Uterus (tissue), 3 donors: ENCODE measurements at regions not wholly inside any gene's neighbourhood (a gene's known extent, or its start where the extent isn't known, plus 50 kb on each side); places are given as distances from the start of the nearest gene placed in this dataset.

ENCODE experiments used
- DNase-seq, 2 donors: peaks; one replicate each; pipeline ENCODE4 v3.0.0-alpha.2; 2019 to 2020
- H3K27ac ChIP-seq, 2 donors: fragments of 200-600 bp; sonication (generic); 1 replicate in 1 of 2; 2 replicates in 1 of 2; pipeline ENCODE4 v1.5.1; 2016 to 2018
- H3K27me3 ChIP-seq, 2 donors: fragments of 200-600 bp; sonication (generic); one replicate each; pipeline ENCODE4 v1.5.1; 2018 to 2019; ENCODE audit warnings: control low read depth in 1 of 2
- H3K36me3 ChIP-seq, 2 donors: fragments of 200-600 bp; sonication (generic); one replicate each; pipeline ENCODE4 v1.5.1; 2019; ENCODE audit warnings: control low read depth in 1 of 2
- H3K4me1 ChIP-seq, 2 donors: fragments of 200-600 bp; sonication (generic); one replicate each; pipeline ENCODE4 v1.5.1; 2018 to 2019; ENCODE audit warnings: control low read depth in 1 of 2
- H3K4me3 ChIP-seq, 2 donors: fragments of 200-600 bp; sonication (generic); 1 replicate in 1 of 2; 2 replicates in 1 of 2; pipeline ENCODE4 v1.5.1; 2018 to 2019; ENCODE audit warnings: mild to moderate bottlenecking in 1 of 2
- H3K9me3 ChIP-seq, 2 donors: fragments of 200-600 bp; sonication (generic); one replicate each; pipeline ENCODE4 v1.5.1; 2019; ENCODE audit warnings: control low read depth in 1 of 2
- POLR2A ChIP-seq, 2 donors: fragments of 450-650 bp; IDR thresholded peaks; one replicate each; pipeline ENCODE4 v1.6.1; 2016; ENCODE audit warnings: antibody characterized with exemption in 2 of 2, mild to moderate bottlenecking in 1 of 2, moderate library complexity in 1 of 2
- intact Hi-C: fragments of 100-400 bp; cut with DNase I; formaldehyde crosslinking; loops from one replicate; pipeline ENCODE4 v1.15.1; 2023; ENCODE audit warnings: low total_unique reads
- TF ChIP-seq, protein P1 (sequence below), 4 experiments: fragments of 200-600 bp in 2 of 4; fragments of 450-650 bp in 2 of 4; sonication (generic) in 2 of 4; IDR thresholded peaks; one replicate each; pipeline ENCODE4 v1.5.1; 2016 to 2019; ENCODE audit warnings: antibody characterized with exemption in 4 of 4, mild to moderate bottlenecking in 2 of 4, moderate library complexity in 1 of 4
- donor health status: DM: yes; HTN: yes; CAD: no.

DNA sequence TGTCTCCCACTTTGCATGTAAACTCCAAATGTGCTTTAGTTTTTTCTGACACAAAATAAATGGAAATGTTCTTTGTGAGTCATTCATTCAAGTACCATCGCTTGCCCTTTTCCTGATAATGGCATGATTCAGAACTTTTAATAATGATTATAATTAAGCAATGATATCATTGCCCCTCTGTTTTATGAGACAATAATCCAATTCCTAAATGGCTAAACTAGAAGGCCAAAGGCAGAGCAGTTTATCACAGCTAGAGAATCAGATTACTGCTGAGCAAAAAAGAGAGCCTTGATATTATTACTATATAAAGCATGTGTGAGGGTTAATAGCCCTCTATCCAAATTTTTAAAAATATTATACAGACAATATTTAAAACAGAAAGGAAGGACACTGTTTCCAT is 484.2 kb upstream of the PTPRD start:
- H3K27ac ChIP-seq: no peak overlapping the region
- intact Hi-C loops: no loop called here
- TF ChIP-seq POLR2A (IDR thresholded peaks at IDR 0.05): no peak
- TF ChIP-seq, protein P1, sequence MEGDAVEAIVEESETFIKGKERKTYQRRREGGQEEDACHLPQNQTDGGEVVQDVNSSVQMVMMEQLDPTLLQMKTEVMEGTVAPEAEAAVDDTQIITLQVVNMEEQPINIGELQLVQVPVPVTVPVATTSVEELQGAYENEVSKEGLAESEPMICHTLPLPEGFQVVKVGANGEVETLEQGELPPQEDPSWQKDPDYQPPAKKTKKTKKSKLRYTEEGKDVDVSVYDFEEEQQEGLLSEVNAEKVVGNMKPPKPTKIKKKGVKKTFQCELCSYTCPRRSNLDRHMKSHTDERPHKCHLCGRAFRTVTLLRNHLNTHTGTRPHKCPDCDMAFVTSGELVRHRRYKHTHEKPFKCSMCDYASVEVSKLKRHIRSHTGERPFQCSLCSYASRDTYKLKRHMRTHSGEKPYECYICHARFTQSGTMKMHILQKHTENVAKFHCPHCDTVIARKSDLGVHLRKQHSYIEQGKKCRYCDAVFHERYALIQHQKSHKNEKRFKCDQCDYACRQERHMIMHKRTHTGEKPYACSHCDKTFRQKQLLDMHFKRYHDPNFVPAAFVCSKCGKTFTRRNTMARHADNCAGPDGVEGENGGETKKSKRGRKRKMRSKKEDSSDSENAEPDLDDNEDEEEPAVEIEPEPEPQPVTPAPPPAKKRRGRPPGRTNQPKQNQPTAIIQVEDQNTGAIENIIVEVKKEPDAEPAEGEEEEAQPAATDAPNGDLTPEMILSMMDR (IDR thresholded peaks at IDR 0.05): no peak

DNA sequence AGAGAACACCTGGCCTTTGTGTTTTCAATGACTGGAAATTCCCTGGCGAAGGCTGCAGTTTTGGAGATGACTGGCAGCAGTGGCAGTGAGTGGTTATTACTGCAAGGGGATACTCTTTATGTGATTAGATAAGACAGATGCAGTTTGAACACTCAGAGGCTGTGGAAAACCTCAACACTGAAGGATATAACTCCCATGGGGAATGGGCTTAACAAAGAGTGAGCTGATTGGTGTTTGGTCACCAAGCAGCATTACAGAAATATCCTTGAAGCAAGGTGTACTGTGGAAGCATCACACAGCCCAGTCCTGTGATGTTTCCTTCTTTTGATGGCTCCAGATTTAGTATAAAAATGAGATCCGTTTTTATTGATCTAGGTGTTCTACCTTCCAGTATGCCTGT is 490.7 kb upstream of the PTPRD start:
- intact Hi-C loops: no loop called here
- no peak overlapping the region for H3K4me3 ChIP-seq
- H3K9me3 ChIP-seq: no peaks in the 10 kb centered on the region
- no peaks in the 10 kb centered on the region for H3K4me1 ChIP-seq
- no peaks in the 10 kb centered on the region for H3K27me3 ChIP-seq
- no peaks in the 10 kb centered on the region for H3K36me3 ChIP-seq
- H3K27ac ChIP-seq: no peak overlapping the region
- no peak for DNase-seq
- TF ChIP-seq POLR2A (IDR thresholded peaks at IDR 0.05): no peak
- TF ChIP-seq, protein P1 (IDR thresholded peaks at IDR 0.05): no peak

More for the DNA sequence above, 484.2 kb upstream of the PTPRD start:
- DNase-seq: no peak
- Histone ChIP-seq H3K9me3 (no peaks in the 10 kb centered on the region), H3K4me3 (no peak overlapping the region), H3K36me3 (no peaks in the 10 kb centered on the region), H3K27me3 (no peaks in the 10 kb centered on the region), H3K4me1 (no peaks in the 10 kb centered on the region)

DNA sequence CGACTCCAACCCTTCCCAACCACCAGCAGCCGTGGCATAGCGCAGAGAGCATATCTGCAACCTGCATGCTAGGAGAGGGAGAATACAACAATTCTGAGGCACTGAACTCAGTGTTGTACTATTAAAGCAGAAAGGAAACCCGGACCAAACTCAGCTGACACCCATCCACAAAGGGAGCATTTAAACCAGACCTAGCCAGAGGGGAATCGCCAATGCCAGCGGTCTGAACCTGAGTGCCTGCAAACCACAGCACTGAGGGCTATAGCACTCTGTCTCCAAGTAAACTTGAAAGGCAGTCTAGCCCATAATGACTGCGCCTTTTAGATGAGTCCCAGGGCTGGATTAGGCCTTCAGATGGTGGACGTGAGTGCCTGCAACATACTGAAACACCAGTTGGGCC is 494.4 kb upstream of the PTPRD start:
- DNase-seq: no peak
- no peak overlapping the region for H3K27ac ChIP-seq
- intact Hi-C loops: no loop called here
- no peak for TF ChIP-seq POLR2A (IDR thresholded peaks at IDR 0.05)
- TF ChIP-seq, protein P1 (IDR thresholded peaks at IDR 0.05): no peak
- H3K4me3 ChIP-seq: no peak overlapping the region
- H3K36me3 ChIP-seq: no peaks in the 10 kb centered on the region
- no peaks in the 10 kb centered on the region for H3K27me3 ChIP-seq
- no peaks in the 10 kb centered on the region for H3K9me3 ChIP-seq
- H3K4me1 ChIP-seq: no peaks in the 10 kb centered on the region

DNA sequence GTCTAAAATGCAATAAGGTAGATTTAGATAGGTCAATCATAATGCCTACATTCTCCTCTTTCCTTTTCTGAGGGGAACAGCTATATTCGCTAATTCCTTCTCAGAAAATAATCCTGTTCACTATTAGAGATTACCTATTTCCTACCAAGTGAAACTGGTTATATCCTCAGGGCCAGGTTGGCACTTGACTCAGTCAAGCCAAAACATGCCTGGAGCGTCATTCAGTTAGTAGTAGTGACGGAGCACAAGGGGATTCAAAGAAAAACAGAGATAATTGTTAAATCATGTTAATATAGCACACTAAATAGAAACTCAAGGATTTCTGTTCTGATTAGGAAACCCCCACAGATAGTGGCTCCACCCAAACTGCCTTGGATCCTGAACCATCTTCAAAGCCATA is 515.4 kb upstream of the PTPRD start:
- intact Hi-C loops: no loop called here
- no peaks in the 10 kb centered on the region for H3K9me3 ChIP-seq
- no peak overlapping the region for H3K4me3 ChIP-seq

DNA sequence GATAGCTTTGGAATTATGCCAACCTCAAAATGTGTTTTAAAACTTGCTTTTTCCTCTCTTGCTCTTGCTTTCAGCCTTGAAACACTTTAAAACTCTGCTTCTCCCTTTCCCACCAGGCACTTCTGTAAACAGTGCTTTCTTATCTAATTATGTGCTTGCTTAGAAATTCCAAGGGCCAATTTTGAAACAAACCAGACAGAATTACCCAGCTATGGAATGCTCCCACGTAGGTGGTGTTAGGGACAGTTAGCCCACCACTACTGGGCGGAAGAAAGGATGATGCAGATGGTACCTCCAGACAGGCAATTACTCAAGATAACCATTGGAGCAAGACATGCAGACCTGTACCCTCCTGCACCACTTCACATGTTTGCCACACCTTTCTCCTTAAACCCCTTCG is 523.0 kb upstream of the PTPRD start:
- H3K9me3 ChIP-seq: no peaks in the 10 kb centered on the region
- no peak for TF ChIP-seq POLR2A (IDR thresholded peaks at IDR 0.05)
- TF ChIP-seq, protein P1 (IDR thresholded peaks at IDR 0.05): no peak
- H3K4me3 ChIP-seq: no peak overlapping the region
- DNase-seq: no peak
- no peaks in the 10 kb centered on the region for H3K27me3 ChIP-seq
- intact Hi-C loops: no loop called here
- H3K4me1 ChIP-seq: no peaks in the 10 kb centered on the region
- no peaks in the 10 kb centered on the region for H3K36me3 ChIP-seq
- H3K27ac ChIP-seq: no peak overlapping the region

More for the DNA sequence above, 515.4 kb upstream of the PTPRD start:
- TF ChIP-seq, protein P1 (IDR thresholded peaks at IDR 0.05): no peak
- no peak for TF ChIP-seq POLR2A (IDR thresholded peaks at IDR 0.05)
- DNase-seq: no peak
- no peaks in the 10 kb centered on the region for H3K36me3 ChIP-seq
- no peaks in the 10 kb centered on the region for H3K4me1 ChIP-seq
- H3K27ac ChIP-seq: no peak overlapping the region
- no peaks in the 10 kb centered on the region for H3K27me3 ChIP-seq
